ENCODE measurements at regions not wholly inside any gene's neighbourhood (a gene's known extent, or its start where the extent isn't known, plus 50 kb on each side); places are given as distances from the start of the nearest gene placed in this dataset.

GRCh38 chr11:45461514-45461913, 175.4 kb upstream of the SYT13 start:
- TF ChIP-seq CTCF (IDR thresholded peaks at IDR 0.05): no peak
- no peak for TF ChIP-seq MAX (IDR thresholded peaks at IDR 0.05)
- TF ChIP-seq ESRRA (IDR thresholded peaks at IDR 0.05; ENCODE audit: borderline replicate concordance, low read length): no peak
- no peak for TF ChIP-seq ELK1 (IDR thresholded peaks at IDR 0.05; ENCODE audit: low read depth, low read length)
- no peak for TF ChIP-seq MAZ (IDR thresholded peaks at IDR 0.05; ENCODE audit: borderline replicate concordance, low read depth, low read length)
- no peak for TF ChIP-seq ZNF302 (CRISPR knock-in tag; IDR thresholded peaks at IDR 0.05)
- no peak for TF ChIP-seq RCOR1 (IDR thresholded peaks at IDR 0.05; ENCODE audit: low read depth, low read length)
- TF ChIP-seq CHD2 (IDR thresholded peaks at IDR 0.05; ENCODE audit: low read length, partially characterized antibody): no peak
- TF ChIP-seq RFX5 (IDR thresholded peaks at IDR 0.05): no peak
- no peak for TF ChIP-seq E2F6 (IDR thresholded peaks at IDR 0.05; ENCODE audit: borderline replicate concordance, low read depth)
